ENCODE measurements at regions not wholly inside any gene's neighbourhood (a gene's known extent, or its start where the extent isn't known, plus 50 kb on each side); places are given as distances from the start of the nearest gene placed in this dataset.
"Not testable (repeated sequence)": the region's sequence is repeated elsewhere in the genome, so short reads cannot be mapped to it uniquely, and the experiment has no call there.

DNA sequence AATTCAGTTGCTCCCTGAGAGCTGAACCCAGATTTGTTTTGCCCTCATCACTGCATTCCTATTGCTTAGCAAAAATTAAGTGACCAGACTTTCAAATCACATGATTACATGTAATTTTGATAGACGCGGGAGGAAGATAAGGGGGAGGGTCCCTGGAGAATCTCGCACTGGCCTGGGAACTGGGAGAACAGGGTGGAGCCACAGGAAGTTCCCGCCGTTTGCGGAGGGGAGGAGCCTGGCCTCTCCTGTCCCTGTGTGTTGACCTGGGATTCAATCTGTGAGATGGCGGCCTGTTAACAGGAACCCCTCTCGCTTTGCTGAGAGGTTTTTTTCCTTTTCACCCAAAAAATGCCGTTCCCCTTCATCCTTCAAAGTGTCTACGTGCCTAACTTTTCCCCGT lies 142.9 kb upstream of the OR13F1 start:
- no peaks in the 10 kb centered on the region for H3K27me3 ChIP-seq
- TF ChIP-seq, protein P1, sequence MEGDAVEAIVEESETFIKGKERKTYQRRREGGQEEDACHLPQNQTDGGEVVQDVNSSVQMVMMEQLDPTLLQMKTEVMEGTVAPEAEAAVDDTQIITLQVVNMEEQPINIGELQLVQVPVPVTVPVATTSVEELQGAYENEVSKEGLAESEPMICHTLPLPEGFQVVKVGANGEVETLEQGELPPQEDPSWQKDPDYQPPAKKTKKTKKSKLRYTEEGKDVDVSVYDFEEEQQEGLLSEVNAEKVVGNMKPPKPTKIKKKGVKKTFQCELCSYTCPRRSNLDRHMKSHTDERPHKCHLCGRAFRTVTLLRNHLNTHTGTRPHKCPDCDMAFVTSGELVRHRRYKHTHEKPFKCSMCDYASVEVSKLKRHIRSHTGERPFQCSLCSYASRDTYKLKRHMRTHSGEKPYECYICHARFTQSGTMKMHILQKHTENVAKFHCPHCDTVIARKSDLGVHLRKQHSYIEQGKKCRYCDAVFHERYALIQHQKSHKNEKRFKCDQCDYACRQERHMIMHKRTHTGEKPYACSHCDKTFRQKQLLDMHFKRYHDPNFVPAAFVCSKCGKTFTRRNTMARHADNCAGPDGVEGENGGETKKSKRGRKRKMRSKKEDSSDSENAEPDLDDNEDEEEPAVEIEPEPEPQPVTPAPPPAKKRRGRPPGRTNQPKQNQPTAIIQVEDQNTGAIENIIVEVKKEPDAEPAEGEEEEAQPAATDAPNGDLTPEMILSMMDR (IDR thresholded peaks at IDR 0.05) = no peak
- TF ChIP-seq EZH2phosphoT487 (IDR thresholded peaks at IDR 0.05) (no peak), EZH2 (IDR thresholded peaks at IDR 0.05) (no peak)
- Mint-ChIP-seq H3K4me1 (no peaks in the 10 kb centered on the region), H3K9me3 (peaks cover 11% of the 10 kb centered on the region), H3K27ac (no peak overlapping the region), H3K4me3 (no peak overlapping the region), H3K36me3 (no peaks in the 10 kb centered on the region), H3K27me3 (ENCODE audit: insufficient read depth, low read depth) (peaks cover 4% of the 10 kb centered on the region)
- H3K27ac ChIP-seq = no peak overlapping the region
- no peaks in the 10 kb centered on the region for H3F3A ChIP-seq (ENCODE audit: low read depth)
- no peak overlapping the region for H3K4me2 ChIP-seq
- no peaks in the 10 kb centered on the region for H3K4me1 ChIP-seq
- no peaks in the 10 kb centered on the region for H3K36me3 ChIP-seq
- no peaks in the 10 kb centered on the region for H3K79me2 ChIP-seq (ENCODE audit: low read depth)
- no peaks in the 10 kb centered on the region for H4K20me1 ChIP-seq (ENCODE audit: low read depth)
- no peaks in the 10 kb centered on the region for H3K9me3 ChIP-seq (ENCODE audit: low read depth)
- H2AFZ ChIP-seq (replicated peaks) = no peak overlapping the region
- no peak for DNase-seq (ENCODE audit: low spot score)
- H3K4me3 ChIP-seq = no peak overlapping the region
- H3K9ac ChIP-seq = no peak overlapping the region

DNA sequence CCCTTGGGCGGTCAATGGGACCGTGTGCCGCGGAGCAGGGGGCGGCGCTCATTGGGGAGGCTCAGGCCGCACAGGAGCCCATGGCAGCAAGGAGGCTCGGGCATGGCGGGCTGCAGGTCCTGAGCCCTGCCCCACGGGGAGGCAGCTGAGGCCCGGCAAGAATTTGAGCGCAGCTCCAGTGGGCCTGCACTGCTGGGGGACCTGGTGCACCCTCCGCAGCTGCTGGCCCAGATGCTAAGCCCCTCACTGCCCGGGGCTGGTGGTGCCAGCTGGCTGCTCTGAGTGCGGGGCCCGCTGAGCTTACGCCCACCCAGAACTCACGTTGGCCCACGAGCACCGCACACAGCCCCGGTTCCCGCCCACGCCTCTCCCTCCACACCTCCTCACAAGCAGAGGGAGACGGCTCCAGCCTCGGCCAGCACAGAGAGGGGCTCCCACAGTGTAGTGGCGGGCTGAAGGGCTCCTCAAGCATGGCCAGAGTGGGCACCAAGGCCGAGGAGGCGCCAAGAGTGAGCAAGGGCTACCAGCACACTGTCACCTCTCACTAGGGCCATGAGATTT lies 141.1 kb upstream of the OR13F1 start:
- no peaks in the 10 kb centered on the region for H3K36me3 Mint-ChIP-seq
- peaks cover 11% of the 10 kb centered on the region for H3K9me3 Mint-ChIP-seq

DNA sequence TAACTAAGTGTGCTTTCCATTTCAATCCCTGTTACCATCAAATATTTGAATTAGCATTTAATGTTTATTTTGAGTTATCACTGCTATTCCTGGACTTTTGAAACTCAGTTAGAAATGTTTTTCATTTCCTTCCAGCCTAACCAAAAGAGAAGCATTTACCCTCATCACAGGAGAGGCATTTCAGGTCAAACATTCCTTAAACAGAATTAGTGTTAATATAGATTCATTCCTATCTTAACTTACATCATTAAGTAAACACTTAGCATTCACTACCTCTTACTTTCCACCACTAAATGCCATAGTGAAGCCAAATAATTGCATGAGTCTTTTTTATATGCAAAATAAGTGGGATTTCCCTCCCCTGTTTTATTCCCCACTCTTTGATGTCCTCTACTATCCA lies 136.6 kb upstream of the OR13F1 start:
- Histone ChIP-seq H3K36me3 (no peaks in the 10 kb centered on the region), H3F3A (ENCODE audit: low read depth) (no peaks in the 10 kb centered on the region), H3K79me2 (ENCODE audit: low read depth) (no peaks in the 10 kb centered on the region), H3K4me3 (no peak overlapping the region), H3K27me3 (no peaks in the 10 kb centered on the region), H3K4me1 (no peaks in the 10 kb centered on the region), H3K9ac (no peak overlapping the region), H3K27ac (no peak overlapping the region), H3K9me3 (ENCODE audit: low read depth) (no peaks in the 10 kb centered on the region), H4K20me1 (ENCODE audit: low read depth) (no peaks in the 10 kb centered on the region), H3K4me2 (no peak overlapping the region), H2AFZ (replicated peaks) (no peak overlapping the region)
- H3K9me3 Mint-ChIP-seq = peaks cover 6% of the 10 kb centered on the region
- H3K4me1 Mint-ChIP-seq = no peaks in the 10 kb centered on the region
- TF ChIP-seq, protein P1 (IDR thresholded peaks at IDR 0.05) = no peak
- TF ChIP-seq EZH2 (IDR thresholded peaks at IDR 0.05) (no peak), EZH2phosphoT487 (IDR thresholded peaks at IDR 0.05) (no peak)
- H3K27me3 Mint-ChIP-seq (ENCODE audit: insufficient read depth, low read depth) = peaks cover 5% of the 10 kb centered on the region
- DNase-seq (ENCODE audit: low spot score) = no peak
- no peak overlapping the region for H3K27ac Mint-ChIP-seq
- H3K36me3 Mint-ChIP-seq = no peaks in the 10 kb centered on the region
- no peak overlapping the region for H3K4me3 Mint-ChIP-seq

More for the DNA sequence above, 141.1 kb upstream of the OR13F1 start:
- Histone ChIP-seq H2AFZ (replicated peaks) (no peak overlapping the region), H3K36me3 (no peaks in the 10 kb centered on the region), H3K27ac (no peak overlapping the region), H3K79me2 (ENCODE audit: low read depth) (no peaks in the 10 kb centered on the region), H3K27me3 (no peaks in the 10 kb centered on the region), H3K4me1 (no peaks in the 10 kb centered on the region), H4K20me1 (ENCODE audit: low read depth) (no peaks in the 10 kb centered on the region), H3K9ac (no peak overlapping the region), H3F3A (ENCODE audit: low read depth) (no peaks in the 10 kb centered on the region), H3K4me3 (no peak overlapping the region), H3K9me3 (ENCODE audit: low read depth) (no peaks in the 10 kb centered on the region), H3K4me2 (no peak overlapping the region)
- no peak overlapping the region for H3K4me3 Mint-ChIP-seq
- H3K27ac Mint-ChIP-seq = no peak overlapping the region
- no peaks in the 10 kb centered on the region for H3K4me1 Mint-ChIP-seq
- DNase-seq (ENCODE audit: low spot score) = no peak
- TF ChIP-seq EZH2phosphoT487 (IDR thresholded peaks at IDR 0.05) (no peak), EZH2 (IDR thresholded peaks at IDR 0.05) (no peak)
- TF ChIP-seq, protein P1 (IDR thresholded peaks at IDR 0.05) = no peak
- H3K27me3 Mint-ChIP-seq (ENCODE audit: insufficient read depth, low read depth) = peaks cover 2% of the 10 kb centered on the region

DNA sequence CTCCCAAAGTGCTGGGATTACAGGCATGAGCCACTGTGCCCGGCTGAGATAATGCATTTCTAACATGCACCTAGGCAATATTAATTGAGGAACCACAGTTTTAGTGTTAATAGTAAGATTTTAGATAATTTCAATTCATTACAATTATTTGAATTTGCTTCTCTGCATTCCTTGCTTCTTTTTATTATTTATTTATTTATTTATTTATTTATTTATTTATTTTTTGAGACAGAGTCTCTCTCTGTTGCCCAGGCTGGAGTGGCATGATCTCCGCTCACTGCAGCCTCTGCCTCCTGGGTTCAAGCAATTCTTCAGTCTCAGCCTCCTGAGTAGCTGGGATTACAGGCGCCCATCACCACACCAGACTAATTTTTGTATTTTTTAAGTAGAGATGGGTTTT lies 135.7 kb upstream of the OR13F1 start:
- H3K27me3 Mint-ChIP-seq (ENCODE audit: insufficient read depth, low read depth); H3F3A ChIP-seq (ENCODE audit: low read depth); H3K4me3 ChIP-seq; H3K4me2 ChIP-seq; DNase-seq (ENCODE audit: low spot score); H4K20me1 ChIP-seq (ENCODE audit: low read depth); H3K9me3 Mint-ChIP-seq; H3K9ac ChIP-seq; H3K4me1 Mint-ChIP-seq; H3K9me3 ChIP-seq (ENCODE audit: low read depth); H3K79me2 ChIP-seq (ENCODE audit: low read depth); H3K4me3 Mint-ChIP-seq; H2AFZ ChIP-seq (replicated peaks); H3K27ac Mint-ChIP-seq; H3K4me1 ChIP-seq; H3K27me3 ChIP-seq; H3K27ac ChIP-seq; H3K36me3 ChIP-seq; H3K36me3 Mint-ChIP-seq: not testable (repeated sequence)
